Neural crest cell (in vitro differentiated cells): ENCODE measurements at regions not wholly inside any gene's neighbourhood (a gene's known extent, or its start where the extent isn't known, plus 50 kb on each side); places are given as distances from the start of the nearest gene placed in this dataset.

Source experiments
- DNase-seq: peaks from one replicate; pipeline ENCODE4 v3.0.0; 2021; ENCODE audit warnings: low read depth, mixed read lengths, low spot score
- H3K27ac Mint-ChIP-seq: one replicate; pipeline ENCODE4 v1.8.0; 2021; ENCODE audit warnings: mild to moderate bottlenecking, mixed read lengths; ENCODE audit not compliant: unreplicated experiment
- H3K27me3 Mint-ChIP-seq: 2 replicates; pipeline ENCODE4 v1.8.0; 2021; ENCODE audit warnings: low read depth, mild to moderate bottlenecking, mixed read lengths
- H3K36me3 Mint-ChIP-seq: 2 replicates; pipeline ENCODE4 v1.8.0; 2021; ENCODE audit warnings: low read depth, mild to moderate bottlenecking, mixed read lengths
- H3K4me1 Mint-ChIP-seq: 2 replicates; pipeline ENCODE4 v1.8.0; 2021; ENCODE audit warnings: mixed read lengths
- H3K4me3 Mint-ChIP-seq: one replicate; pipeline ENCODE4 v1.8.0; 2021; ENCODE audit warnings: mild to moderate bottlenecking, mixed read lengths
- H3K9me3 Mint-ChIP-seq: 2 replicates; pipeline ENCODE4 v1.8.0; 2021; ENCODE audit warnings: mixed read lengths
- TF ChIP-seq, protein P1 (sequence below): fragments of 200-600 bp; sonication (generic); conservative IDR thresholded peaks from 2 replicates; pipeline ENCODE4 v1.5.0; 2021; ENCODE audit warnings: antibody characterized with exemption, mild to moderate bottlenecking

GRCh38 chr2:81290846-81291245, 986.3 kb upstream of the LRRTM1 start:
- H3K4me3 Mint-ChIP-seq, result no peak overlapping the region
- peaks cover 6% of the 10 kb centered on the region for H3K9me3 Mint-ChIP-seq
- H3K36me3 Mint-ChIP-seq, result peaks cover 2% of the 10 kb centered on the region
- no peaks in the 10 kb centered on the region for H3K4me1 Mint-ChIP-seq
- no peaks in the 10 kb centered on the region for H3K27me3 Mint-ChIP-seq
- DNase-seq, result no peak
- H3K27ac Mint-ChIP-seq, result no peak overlapping the region
- TF ChIP-seq, protein P1, sequence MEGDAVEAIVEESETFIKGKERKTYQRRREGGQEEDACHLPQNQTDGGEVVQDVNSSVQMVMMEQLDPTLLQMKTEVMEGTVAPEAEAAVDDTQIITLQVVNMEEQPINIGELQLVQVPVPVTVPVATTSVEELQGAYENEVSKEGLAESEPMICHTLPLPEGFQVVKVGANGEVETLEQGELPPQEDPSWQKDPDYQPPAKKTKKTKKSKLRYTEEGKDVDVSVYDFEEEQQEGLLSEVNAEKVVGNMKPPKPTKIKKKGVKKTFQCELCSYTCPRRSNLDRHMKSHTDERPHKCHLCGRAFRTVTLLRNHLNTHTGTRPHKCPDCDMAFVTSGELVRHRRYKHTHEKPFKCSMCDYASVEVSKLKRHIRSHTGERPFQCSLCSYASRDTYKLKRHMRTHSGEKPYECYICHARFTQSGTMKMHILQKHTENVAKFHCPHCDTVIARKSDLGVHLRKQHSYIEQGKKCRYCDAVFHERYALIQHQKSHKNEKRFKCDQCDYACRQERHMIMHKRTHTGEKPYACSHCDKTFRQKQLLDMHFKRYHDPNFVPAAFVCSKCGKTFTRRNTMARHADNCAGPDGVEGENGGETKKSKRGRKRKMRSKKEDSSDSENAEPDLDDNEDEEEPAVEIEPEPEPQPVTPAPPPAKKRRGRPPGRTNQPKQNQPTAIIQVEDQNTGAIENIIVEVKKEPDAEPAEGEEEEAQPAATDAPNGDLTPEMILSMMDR, result no peak

DNA sequence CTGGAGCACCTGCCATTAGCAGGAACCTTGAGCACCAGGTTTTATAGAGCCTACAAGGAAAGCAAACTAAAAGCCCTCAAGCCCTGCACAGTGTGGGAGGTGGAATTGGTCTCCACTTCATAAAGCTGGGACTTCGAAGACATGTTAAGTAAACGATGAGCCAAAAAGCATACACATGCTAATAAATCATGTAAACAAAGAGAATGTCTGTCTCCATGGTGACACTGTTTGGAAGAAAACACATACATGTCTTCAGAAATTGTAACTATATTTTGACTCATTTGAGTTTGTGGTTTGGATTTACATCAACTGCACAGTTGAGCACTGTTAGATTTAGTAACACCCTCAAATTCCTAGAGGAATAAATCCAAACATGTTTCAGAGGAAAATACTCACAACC, 978.5 kb upstream of the LRRTM1 start:
- no peak overlapping the region for H3K4me3 Mint-ChIP-seq
- TF ChIP-seq, protein P1, result no peak
- no peaks in the 10 kb centered on the region for H3K36me3 Mint-ChIP-seq
- DNase-seq, result no peak
- H3K4me1 Mint-ChIP-seq, result no peaks in the 10 kb centered on the region
- H3K9me3 Mint-ChIP-seq, result no peaks in the 10 kb centered on the region
- no peaks in the 10 kb centered on the region for H3K27me3 Mint-ChIP-seq
- H3K27ac Mint-ChIP-seq, result no peak overlapping the region

DNA sequence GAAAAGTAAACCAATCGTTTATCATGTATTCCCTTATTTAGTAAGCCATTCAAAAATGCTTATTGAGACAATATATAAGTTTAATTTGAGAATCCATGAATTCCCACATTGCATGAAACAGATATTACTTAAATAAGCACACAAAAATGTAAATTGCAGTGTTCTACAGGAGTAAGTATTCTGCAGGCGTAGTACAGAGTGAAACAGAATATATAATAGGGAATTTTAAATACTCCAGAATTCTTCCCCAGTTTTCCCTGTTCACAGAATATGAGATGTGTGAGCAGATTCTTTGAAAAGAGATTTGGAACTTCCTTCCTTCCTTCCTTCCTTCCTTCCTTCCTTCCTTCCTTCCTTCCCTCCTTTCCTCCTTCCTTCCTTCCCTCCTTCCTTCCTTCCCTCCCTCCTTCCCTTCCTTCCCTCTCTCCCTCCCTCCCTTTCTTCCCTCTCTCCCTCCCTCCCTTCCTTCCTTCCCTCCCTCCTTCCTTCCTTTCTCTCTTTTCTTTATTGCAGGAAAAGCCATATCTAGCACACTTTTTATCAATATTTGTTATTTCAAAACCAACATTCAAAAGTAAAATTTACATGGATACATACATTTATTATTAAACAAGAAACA, 977.7 kb upstream of the LRRTM1 start:
- Mint-ChIP-seq H3K4me3 (no peak overlapping the region), H3K27me3 (no peaks in the 10 kb centered on the region), H3K4me1 (no peaks in the 10 kb centered on the region), H3K9me3 (no peaks in the 10 kb centered on the region), H3K36me3 (no peaks in the 10 kb centered on the region), H3K27ac (no peak overlapping the region)
- TF ChIP-seq, protein P1, result no peak
- no peak for DNase-seq

GRCh38 chr2:81276595-81276994, 972.0 kb upstream of the LRRTM1 start:
- DNase-seq, result no peak
- H3K27ac Mint-ChIP-seq, result no peak overlapping the region
- H3K4me1 Mint-ChIP-seq, result no peaks in the 10 kb centered on the region
- no peaks in the 10 kb centered on the region for H3K9me3 Mint-ChIP-seq
- TF ChIP-seq, protein P1, result no peak
- H3K4me3 Mint-ChIP-seq, result no peak overlapping the region
- H3K27me3 Mint-ChIP-seq, result no peaks in the 10 kb centered on the region
- no peaks in the 10 kb centered on the region for H3K36me3 Mint-ChIP-seq

GRCh38 chr2:81266106-81266505, 961.6 kb upstream of the LRRTM1 start:
- peaks cover 2% of the 10 kb centered on the region for H3K36me3 Mint-ChIP-seq
- peak; percentile 14 for DNase-seq
- TF ChIP-seq, protein P1, result peak; percentile 69
- H3K4me1 Mint-ChIP-seq, result no peaks in the 10 kb centered on the region
- H3K27ac Mint-ChIP-seq, result no peak overlapping the region
- peaks cover 15% of the 10 kb centered on the region for H3K9me3 Mint-ChIP-seq
- no peak overlapping the region for H3K4me3 Mint-ChIP-seq
- H3K27me3 Mint-ChIP-seq, result no peaks in the 10 kb centered on the region

GRCh38 chr2:81263989-81264388, 959.4 kb upstream of the LRRTM1 start:
- TF ChIP-seq, protein P1, result no peak
- Mint-ChIP-seq H3K4me1 (no peaks in the 10 kb centered on the region), H3K9me3 (no peaks in the 10 kb centered on the region), H3K27me3 (no peaks in the 10 kb centered on the region), H3K27ac (no peak overlapping the region), H3K36me3 (no peaks in the 10 kb centered on the region), H3K4me3 (no peak overlapping the region)
- no peak for DNase-seq
